NCI-H1436 treated with DMSO at 0.1 percent for 48 hours (cell line): ENCODE measurements at regions not wholly inside any gene's neighbourhood (a gene's known extent, or its start where the extent isn't known, plus 50 kb on each side); places are given as distances from the start of the nearest gene placed in this dataset.
"Not testable (repeated sequence)": the region's sequence is repeated elsewhere in the genome, so short reads cannot be mapped to it uniquely, and the experiment has no call there.

ENCODE experiments used
- DNase-seq: peaks from one replicate; lab custom pipeline; 2025; lab: John Stamatoyannopoulos, UW

GRCh38 chr10:36492590-36493515 lies 632.5 kb upstream of the ANKRD30A start:
- DNase-seq = no peak

GRCh38 chr10:36491926-36492325 lies 633.5 kb upstream of the ANKRD30A start:
- no peak for DNase-seq

DNA sequence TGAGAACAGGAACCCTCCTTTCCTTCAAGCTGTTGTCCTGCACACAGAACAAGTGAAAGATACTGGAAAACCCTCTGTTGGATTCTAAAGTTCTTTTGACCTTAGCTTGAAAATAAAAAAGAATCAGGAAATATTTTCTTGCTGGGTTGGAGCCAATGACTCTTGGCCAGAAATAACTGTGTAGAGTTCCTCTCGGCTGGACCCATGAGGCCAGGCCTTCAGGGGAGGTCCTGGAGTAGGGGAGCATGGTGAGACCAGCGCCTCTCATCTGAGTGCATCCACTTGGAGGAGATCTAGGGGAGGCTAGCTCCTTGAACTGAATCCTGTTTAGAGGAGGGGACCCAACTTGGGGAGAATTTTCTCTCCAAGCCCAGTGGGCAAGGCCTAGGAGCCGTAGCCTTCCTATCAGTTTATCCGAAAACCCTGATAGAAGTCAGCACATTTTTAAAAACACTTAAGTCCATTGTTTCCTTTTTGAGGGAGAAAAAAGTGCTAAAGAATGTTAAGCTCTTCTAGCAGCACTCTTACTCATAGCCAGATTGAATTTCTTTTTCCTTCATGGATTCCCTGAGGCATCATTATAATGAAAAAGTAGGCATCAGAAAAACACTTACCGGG lies 635.7 kb upstream of the ANKRD30A start:
- no peak for DNase-seq

DNA sequence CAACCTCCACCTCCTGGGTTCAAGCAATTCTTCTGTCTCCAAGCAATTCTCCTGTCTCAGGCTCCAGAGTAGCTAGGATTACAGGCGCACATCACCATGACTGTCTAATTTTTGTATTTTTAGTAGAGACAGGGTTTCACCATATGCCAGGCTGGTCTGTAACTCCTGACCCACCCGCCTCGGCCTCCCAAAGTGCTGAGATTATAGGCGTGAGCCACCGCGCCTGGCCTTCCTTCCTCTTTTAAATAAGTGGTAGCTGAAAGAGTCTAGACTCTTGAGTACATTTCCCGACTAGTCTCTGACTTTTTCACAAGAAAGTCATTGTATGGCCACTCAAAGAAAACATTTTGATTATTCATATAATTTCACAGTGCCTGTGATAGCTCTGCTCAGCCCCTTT lies 636.2 kb upstream of the ANKRD30A start:
- no peak for DNase-seq

GRCh38 chr10:36488579-36488978 lies 636.8 kb upstream of the ANKRD30A start:
- no peak for DNase-seq

DNA sequence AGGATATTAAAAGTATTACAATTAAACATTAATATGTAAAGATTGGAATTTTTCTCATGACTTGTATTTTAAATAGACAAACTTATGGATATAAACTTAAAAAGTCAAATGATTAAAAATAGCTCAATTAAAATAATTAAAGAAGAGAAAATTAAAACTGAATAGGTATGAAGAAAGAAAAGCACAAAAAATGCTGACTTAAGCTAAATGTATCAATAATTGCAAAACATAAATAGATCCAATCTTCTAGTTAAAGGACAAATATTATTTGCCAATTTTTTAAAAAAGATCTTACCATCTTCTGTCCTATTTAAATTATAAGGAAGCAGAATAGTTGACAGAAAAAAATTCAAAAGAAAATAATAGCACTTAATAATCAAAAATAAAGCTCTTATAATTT lies 646.3 kb upstream of the ANKRD30A start:
- no peak for DNase-seq

DNA sequence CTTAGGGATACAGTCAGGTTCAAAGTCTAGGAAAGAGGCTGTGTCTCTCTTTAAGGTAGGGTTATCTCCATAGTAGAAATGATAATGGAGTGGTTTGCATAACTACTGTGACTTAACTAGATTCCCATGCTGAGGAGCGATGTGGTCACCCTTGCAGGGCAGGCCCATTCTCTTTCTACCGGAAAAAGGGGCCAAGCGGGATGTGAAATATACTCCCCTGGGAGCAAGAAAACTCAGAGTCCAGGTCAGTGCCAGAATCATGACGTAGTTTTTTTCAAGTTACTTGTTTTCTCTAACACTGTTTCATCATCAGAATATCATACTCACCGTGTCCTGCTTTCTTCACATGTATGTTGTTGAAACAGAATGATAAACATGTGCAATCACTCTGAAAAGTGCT lies 649.0 kb upstream of the ANKRD30A start:
- DNase-seq = no peak

DNA sequence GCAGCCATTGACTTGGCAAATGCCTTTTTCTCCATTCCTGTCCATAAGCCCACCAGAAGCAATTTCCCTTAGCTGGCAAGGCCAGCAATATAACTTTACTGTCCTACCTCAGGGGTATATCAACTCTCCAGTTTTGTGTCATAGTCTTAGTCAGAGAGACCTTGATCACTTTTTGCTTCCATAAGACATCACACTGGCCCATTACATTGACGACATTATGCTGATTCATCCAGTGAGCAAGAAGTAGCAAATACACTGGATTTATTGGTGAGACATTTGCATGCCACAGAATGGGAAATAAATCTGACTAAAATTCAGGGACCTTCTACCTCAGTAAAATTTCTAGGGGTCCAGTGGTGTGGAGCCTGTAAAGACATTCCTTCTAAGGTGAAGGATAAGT lies 649.7 kb upstream of the ANKRD30A start:
- no peak for DNase-seq

DNA sequence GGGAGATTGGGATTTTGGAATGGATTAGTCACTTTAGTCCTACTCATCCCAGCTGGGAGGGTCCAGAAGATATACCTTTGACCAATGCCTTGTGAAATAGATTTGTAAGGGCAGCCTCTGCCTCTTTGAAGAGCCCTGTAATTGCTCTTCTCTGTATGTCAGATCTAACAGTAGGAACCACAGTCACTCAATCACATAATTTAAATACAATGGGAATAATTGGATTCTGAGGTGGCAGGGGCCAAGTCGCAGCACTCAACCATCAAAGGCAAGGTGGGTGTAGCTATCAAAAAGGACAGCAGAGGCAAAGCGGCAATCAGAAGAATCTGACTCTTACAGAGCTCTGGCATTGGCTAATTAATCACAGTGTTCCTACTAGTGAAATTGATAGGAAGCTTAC lies 650.9 kb upstream of the ANKRD30A start:
- no peak for DNase-seq

- no peak for DNase-seq
Observed at GRCh38 chr10:36473122-36473521, 652.3 kb upstream of the ANKRD30A start.

DNA sequence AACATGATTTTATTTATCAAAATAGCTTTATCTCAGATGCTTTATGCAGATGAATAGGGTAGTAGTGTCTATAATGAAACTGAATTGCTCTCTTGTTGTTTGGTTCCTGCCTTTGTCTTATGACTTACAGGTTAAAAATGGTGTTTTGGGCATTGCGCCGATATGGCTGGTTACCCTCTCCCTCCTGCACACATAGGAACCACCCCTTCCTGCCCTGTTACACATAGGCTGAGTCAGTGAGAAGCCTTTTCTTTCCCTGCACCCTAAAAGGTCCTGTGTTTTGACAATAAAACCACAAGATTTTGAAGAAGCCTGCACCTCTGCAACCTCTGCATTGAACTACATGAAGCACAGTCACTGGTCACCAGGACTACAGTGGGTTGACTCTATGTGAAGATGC lies 655.8 kb upstream of the ANKRD30A start:
- DNase-seq = no peak

GRCh38 chr10:36468620-36469019 lies 656.8 kb upstream of the ANKRD30A start:
- no peak for DNase-seq

DNA sequence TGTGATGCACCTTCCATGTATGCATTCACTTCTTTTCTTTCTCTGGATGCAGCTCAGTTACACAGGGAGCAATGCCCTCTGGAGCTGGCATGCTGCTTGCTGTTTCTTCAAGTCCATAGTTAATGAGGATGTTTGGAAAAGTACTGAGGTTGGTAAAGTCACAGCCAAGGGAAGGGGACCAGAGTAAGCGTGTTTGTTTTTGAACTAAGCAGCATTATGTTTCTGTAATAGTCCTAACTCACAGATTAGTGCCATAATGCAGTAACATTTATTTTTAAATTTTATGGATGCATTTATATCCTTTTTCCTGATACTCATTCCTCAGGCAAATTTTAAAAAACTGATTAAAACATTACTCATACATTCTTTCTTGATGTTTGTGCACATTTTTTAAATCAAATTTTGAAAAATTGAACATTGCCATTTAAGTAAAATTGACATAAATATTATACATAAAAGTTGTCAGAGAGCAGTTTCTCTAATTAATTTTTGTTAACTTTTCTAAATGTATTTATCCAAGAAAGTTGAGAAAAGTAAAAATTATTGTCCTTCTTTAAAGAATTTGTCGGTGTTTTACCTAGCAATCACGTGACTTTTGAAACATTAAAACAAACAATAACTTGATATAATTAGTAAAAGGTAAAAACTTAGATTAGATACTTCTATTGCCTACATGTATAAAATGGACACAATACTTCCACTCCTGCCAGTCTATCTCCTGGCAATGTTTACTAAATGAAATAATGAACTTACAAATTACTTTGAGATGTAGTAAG lies 659.6 kb upstream of the ANKRD30A start:
- no peak for DNase-seq

DNA sequence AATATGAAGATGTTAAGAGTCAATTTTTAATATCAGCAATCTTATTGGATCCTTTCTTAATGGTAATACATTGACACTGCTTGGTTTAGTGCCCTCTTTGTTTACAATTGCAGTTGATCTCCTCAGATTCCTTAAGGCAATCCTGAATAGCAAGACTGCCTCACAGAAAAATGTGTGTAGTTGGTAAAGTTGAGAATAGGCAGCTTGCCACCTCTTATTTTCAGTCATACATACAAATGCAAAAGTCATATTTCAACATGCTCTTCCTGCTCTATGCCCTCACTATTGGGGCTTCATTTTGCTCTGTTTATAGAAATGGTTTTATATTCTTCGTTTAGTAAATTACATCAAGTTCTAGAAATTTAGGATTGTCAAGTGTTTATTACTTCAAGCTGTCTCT lies 661.1 kb upstream of the ANKRD30A start:
- DNase-seq = no peak

DNA sequence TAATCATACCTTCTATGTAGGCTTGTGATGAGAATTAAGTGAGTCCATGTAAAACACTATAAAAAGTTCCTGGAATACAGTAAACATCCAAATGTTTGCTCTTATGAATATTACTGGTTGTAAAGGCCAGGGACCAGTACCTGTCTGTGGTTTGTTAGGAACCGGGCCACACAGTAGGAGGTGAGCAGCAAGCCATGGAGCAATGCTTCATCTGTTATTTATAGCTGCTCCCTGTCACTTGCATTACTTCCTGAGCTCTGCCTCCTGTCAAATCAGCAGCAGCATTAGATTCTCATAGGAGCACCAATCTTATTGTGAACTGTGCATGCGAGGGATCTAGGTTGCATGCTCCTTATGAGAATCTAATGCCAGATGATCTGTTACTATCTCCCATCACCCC lies 662.0 kb upstream of the ANKRD30A start:
- DNase-seq = no peak

GRCh38 chr10:36462194-36462593 lies 663.2 kb upstream of the ANKRD30A start:
- DNase-seq = no peak

DNA sequence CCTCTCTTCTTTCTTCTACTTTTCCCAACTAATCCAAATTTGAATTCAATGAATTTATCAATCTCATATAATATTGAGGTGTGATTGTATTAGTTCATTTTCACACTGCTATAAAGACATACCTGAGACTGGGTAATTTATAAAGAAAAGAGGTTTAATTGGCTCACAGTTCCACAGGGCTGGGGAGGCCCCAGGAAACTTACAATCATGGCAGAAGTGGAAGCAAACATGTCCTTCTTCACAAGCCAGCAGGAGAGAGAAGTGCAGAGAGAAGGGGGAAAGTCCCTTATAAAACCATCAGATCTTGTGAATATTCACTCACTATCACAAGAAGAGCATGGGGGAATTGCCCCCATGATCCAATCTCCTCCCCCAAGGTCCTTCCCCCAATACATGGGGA lies 667.0 kb upstream of the ANKRD30A start:
- DNase-seq = not testable (repeated sequence)

DNA sequence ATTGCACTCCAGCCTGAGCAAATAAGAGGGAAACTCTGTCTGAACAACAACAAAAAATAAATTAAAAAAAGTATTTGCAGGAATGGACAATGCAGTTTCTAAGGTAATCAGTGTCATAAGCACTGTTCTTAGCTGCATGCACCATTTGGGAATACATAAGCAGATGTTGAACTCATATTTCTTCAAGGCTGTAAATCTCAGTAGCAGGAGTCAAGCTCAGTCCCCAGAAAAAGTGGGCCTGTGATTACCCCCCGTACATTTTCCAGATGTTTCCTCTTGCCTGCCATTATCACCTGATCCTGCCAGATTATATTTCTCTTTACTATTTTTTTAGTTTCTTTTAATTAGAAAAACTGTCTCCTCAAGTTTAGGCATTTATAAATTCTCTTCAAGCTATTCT lies 667.6 kb upstream of the ANKRD30A start:
- no peak for DNase-seq

- no peak for DNase-seq
Observed at GRCh38 chr10:36455526-36456133, 669.8 kb upstream of the ANKRD30A start.

- DNase-seq = no peak
Observed at GRCh38 chr10:36452851-36453250, 672.5 kb upstream of the ANKRD30A start.

DNA sequence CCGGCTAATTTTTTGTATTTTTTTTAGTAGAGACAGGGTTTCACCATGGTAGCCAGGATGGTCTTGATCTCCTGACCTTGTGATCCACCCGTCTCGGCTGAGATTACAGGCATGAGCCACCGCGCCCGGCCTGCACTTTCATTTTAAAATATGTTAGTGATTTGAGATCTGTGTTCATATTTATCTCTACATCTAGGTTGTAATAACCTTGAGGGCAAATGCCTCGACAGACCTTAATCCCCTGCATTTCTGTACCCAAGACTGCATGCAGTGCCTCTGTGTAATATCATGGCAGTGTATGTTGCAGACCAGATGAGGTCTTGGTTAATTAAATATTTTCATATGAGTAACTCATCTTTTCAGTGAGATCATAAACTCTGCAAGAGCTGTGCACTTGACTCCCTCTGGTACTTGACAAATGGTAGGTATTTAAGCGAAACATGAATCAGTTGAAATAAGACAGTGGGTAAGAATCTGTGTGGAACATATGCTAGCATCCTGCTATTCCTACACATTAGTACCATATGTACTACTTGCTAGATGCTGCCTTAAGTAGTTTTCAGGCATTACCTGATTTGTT lies 673.9 kb upstream of the ANKRD30A start:
- DNase-seq = no peak

DNA sequence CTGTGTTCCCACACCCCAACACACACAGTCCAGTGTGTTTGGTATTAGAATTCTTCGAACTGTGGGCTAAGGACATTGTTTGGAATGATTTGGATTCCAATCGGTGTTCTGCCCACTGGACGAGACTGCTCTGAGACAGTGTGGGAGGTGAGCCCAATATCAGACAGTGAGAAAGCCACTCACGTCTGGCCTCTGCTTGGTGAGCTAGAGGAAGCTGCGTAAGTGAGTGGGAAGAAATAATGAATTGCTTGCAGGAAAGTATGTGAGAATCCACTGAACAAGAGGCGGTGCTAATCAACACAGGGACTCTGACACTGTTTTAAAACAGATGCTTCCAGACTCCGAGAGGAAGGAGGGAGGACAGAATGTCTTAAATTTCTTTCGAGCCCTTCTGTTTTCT lies 675.0 kb upstream of the ANKRD30A start:
- DNase-seq = no peak
